IMR-90 (cell line): ENCODE measurements at regions not wholly inside any gene's neighbourhood (a gene's known extent, or its start where the extent isn't known, plus 50 kb on each side); places are given as distances from the start of the nearest gene placed in this dataset.

Source experiments
- CEBPB ChIP-seq: IDR thresholded peaks from 2 replicates; pipeline ENCODE4 v1.6.1; 2012; ENCODE audit warnings: low read depth, low read length, improper control_type of control experiment
- FOS ChIP-seq: fragments of 150-350 bp; IDR thresholded peaks from 2 replicates; pipeline ENCODE4 v1.6.1; 2016; ENCODE audit warnings: low read depth, low read length
- MAFK ChIP-seq: IDR thresholded peaks from 2 replicates; pipeline ENCODE4 v1.6.1; 2012; ENCODE audit warnings: low read depth, low read length, improper control_type of control experiment
- MAZ ChIP-seq: IDR thresholded peaks from 2 replicates; pipeline ENCODE4 v1.6.1; 2012; ENCODE audit warnings: low read depth, mild to moderate bottlenecking, low read length, improper control_type of control experiment, moderate library complexity, borderline replicate concordance
- POLR2A ChIP-seq: IDR thresholded peaks from 2 replicates; pipeline ENCODE4 v1.6.1; 2012; ENCODE audit warnings: mild to moderate bottlenecking, low read depth, low read length
- RAD21 ChIP-seq: IDR thresholded peaks from 2 replicates; pipeline ENCODE4 v1.6.1; 2012; ENCODE audit warnings: low read length, improper control_type of control experiment
- RCOR1 ChIP-seq: IDR thresholded peaks from 2 replicates; pipeline ENCODE4 v1.6.1; 2012; ENCODE audit warnings: mild to moderate bottlenecking, low read length, improper control_type of control experiment; ENCODE audit not compliant: insufficient replicate concordance
- RFX5 ChIP-seq: IDR thresholded peaks from 2 replicates; pipeline ENCODE4 v1.8.0; 2012; ENCODE audit warnings: low read depth, mild to moderate bottlenecking, low read length, moderate library complexity
- SMC3 ChIP-seq: fragments of 150-350 bp; IDR thresholded peaks from 2 replicates; pipeline ENCODE4 v1.6.1; 2016; ENCODE audit warnings: low read depth, mild to moderate bottlenecking, antibody characterized with exemption, low read length, moderate library complexity
- TF ChIP-seq, protein P1 (sequence below): conservative IDR thresholded peaks from 2 replicates; pipeline ENCODE4 v1.5.1; 2012; ENCODE audit warnings: mild to moderate bottlenecking, low read depth, low read length, improper control_type of control experiment
- TF ChIP-seq, protein P2 (sequence below): fragments of 150-350 bp; IDR thresholded peaks from 2 replicates; pipeline ENCODE4 v1.6.1; 2016; ENCODE audit warnings: low read depth, mild to moderate bottlenecking, low read length, moderate library complexity, borderline replicate concordance
- TF ChIP-seq, protein P3 (sequence below): fragments of 150-350 bp; IDR thresholded peaks from 2 replicates; pipeline ENCODE4 v1.6.1; 2017; ENCODE audit warnings: mild to moderate bottlenecking, antibody characterized with exemption, low read length, low read depth

DNA sequence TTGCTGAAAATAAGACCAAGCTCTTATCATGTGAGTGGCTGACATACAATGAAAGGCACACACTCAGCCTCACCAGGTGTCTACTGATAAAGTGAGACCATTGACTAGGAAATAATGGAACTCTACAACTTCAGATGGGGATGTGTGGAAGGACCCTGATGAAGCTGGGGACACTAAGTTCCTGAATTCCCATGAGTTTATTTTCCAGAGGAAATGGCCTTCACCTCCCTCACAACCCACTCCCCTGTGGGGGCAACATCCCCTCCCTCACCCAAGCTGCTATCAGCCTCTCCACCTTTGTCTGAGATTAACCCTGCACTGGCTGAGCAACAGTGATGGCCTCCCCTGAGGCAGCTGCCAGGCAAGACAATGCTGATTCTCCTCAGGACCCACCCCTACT lies 55.2 kb upstream of the SMARCAD1 start:
- TF ChIP-seq, protein P1, sequence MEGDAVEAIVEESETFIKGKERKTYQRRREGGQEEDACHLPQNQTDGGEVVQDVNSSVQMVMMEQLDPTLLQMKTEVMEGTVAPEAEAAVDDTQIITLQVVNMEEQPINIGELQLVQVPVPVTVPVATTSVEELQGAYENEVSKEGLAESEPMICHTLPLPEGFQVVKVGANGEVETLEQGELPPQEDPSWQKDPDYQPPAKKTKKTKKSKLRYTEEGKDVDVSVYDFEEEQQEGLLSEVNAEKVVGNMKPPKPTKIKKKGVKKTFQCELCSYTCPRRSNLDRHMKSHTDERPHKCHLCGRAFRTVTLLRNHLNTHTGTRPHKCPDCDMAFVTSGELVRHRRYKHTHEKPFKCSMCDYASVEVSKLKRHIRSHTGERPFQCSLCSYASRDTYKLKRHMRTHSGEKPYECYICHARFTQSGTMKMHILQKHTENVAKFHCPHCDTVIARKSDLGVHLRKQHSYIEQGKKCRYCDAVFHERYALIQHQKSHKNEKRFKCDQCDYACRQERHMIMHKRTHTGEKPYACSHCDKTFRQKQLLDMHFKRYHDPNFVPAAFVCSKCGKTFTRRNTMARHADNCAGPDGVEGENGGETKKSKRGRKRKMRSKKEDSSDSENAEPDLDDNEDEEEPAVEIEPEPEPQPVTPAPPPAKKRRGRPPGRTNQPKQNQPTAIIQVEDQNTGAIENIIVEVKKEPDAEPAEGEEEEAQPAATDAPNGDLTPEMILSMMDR = no peak
- TF ChIP-seq MAZ (no peak), POLR2A (no peak), CEBPB (no peak), RAD21 (no peak), FOS (no peak), SMC3 (no peak), RCOR1 (no peak), MAFK (no peak), RFX5 (no peak)
- TF ChIP-seq, protein P2, sequence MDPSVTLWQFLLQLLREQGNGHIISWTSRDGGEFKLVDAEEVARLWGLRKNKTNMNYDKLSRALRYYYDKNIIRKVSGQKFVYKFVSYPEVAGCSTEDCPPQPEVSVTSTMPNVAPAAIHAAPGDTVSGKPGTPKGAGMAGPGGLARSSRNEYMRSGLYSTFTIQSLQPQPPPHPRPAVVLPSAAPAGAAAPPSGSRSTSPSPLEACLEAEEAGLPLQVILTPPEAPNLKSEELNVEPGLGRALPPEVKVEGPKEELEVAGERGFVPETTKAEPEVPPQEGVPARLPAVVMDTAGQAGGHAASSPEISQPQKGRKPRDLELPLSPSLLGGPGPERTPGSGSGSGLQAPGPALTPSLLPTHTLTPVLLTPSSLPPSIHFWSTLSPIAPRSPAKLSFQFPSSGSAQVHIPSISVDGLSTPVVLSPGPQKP = no peak
- TF ChIP-seq, protein P3, sequence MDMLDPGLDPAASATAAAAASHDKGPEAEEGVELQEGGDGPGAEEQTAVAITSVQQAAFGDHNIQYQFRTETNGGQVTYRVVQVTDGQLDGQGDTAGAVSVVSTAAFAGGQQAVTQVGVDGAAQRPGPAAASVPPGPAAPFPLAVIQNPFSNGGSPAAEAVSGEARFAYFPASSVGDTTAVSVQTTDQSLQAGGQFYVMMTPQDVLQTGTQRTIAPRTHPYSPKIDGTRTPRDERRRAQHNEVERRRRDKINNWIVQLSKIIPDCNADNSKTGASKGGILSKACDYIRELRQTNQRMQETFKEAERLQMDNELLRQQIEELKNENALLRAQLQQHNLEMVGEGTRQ = no peak
